ENCODE measurements at regions not wholly inside any gene's neighbourhood (a gene's known extent, or its start where the extent isn't known, plus 50 kb on each side); places are given as distances from the start of the nearest gene placed in this dataset.

GRCh38 chr5:82491397-82491796 lies 213.2 kb upstream of the RPS23 start:
- no peaks in the 10 kb centered on the region for H3K9me3 ChIP-seq (ENCODE audit: low read depth, low read length, poor library complexity, severe bottlenecking)
- intact Hi-C loops (cut with micrococcal nuclease; ENCODE audit: unreplicated experiment) = no loop called here
- TF ChIP-seq CTCF (conservative IDR thresholded peaks at IDR 0.05; ENCODE audit: low read depth, low read length) = no peak
- TF ChIP-seq EZH2 (IDR thresholded peaks at IDR 0.05; ENCODE audit: borderline replicate concordance, low read depth, low read length, poor library complexity, severe bottlenecking) = no peak
- no peaks in the 10 kb centered on the region for H3K36me3 ChIP-seq (ENCODE audit: insufficient read depth, low read length, poor library complexity, severe bottlenecking)
- H3K4me1 ChIP-seq (ENCODE audit: insufficient read depth, low read length, poor library complexity, severe bottlenecking) = no peaks in the 10 kb centered on the region
- H3K27ac ChIP-seq (ENCODE audit: low read depth, low read length, poor library complexity, severe bottlenecking) = no peak overlapping the region
- ChIA-PET CTCF (no interaction called here), POLR2A (ENCODE audit: low non-redundant PET) (no interaction called here)
- BruUV-seq (replicated peaks) = no TSS peak
- H3K27me3 ChIP-seq (replicated peaks; ENCODE audit: insufficient read depth, low read depth, low read length, poor library complexity) = no peaks in the 10 kb centered on the region
- no peak overlapping the region for H3K4me3 ChIP-seq (ENCODE audit: low read depth, low read length, poor library complexity, severe bottlenecking)
- no peak for DNase-seq (ENCODE audit: low spot score)

- ChIA-PET POLR2A (ENCODE audit: low non-redundant PET) (no interaction called here), CTCF (no interaction called here)
- Histone ChIP-seq H3K27me3 (replicated peaks; ENCODE audit: insufficient read depth, low read depth, low read length, poor library complexity) (no peaks in the 10 kb centered on the region), H3K27ac (ENCODE audit: low read depth, low read length, poor library complexity, severe bottlenecking) (no peak overlapping the region), H3K4me1 (ENCODE audit: insufficient read depth, low read length, poor library complexity, severe bottlenecking) (no peaks in the 10 kb centered on the region), H3K4me3 (ENCODE audit: low read depth, low read length, poor library complexity, severe bottlenecking) (no peak overlapping the region), H3K9me3 (ENCODE audit: low read depth, low read length, poor library complexity, severe bottlenecking) (no peaks in the 10 kb centered on the region), H3K36me3 (ENCODE audit: insufficient read depth, low read length, poor library complexity, severe bottlenecking) (no peaks in the 10 kb centered on the region)
- intact Hi-C loops (cut with micrococcal nuclease; ENCODE audit: unreplicated experiment) = no loop called here
- no peak for DNase-seq (ENCODE audit: low spot score)
- TF ChIP-seq EZH2 (IDR thresholded peaks at IDR 0.05; ENCODE audit: borderline replicate concordance, low read depth, low read length, poor library complexity, severe bottlenecking) (no peak), CTCF (conservative IDR thresholded peaks at IDR 0.05; ENCODE audit: low read depth, low read length) (no peak)
- no TSS peak for BruUV-seq (replicated peaks)
These were observed 211.5 kb upstream of the RPS23 start for GRCh38 chr5:82489683-82490082.

GRCh38 chr5:82487131-82487530 lies 209.0 kb upstream of the RPS23 start:
- Histone ChIP-seq H3K36me3 (ENCODE audit: insufficient read depth, low read length, poor library complexity, severe bottlenecking) (no peaks in the 10 kb centered on the region), H3K27ac (ENCODE audit: low read depth, low read length, poor library complexity, severe bottlenecking) (no peak overlapping the region), H3K9me3 (ENCODE audit: low read depth, low read length, poor library complexity, severe bottlenecking) (no peaks in the 10 kb centered on the region), H3K4me1 (ENCODE audit: insufficient read depth, low read length, poor library complexity, severe bottlenecking) (no peaks in the 10 kb centered on the region), H3K27me3 (replicated peaks; ENCODE audit: insufficient read depth, low read depth, low read length, poor library complexity) (no peaks in the 10 kb centered on the region), H3K4me3 (ENCODE audit: low read depth, low read length, poor library complexity, severe bottlenecking) (no peak overlapping the region)
- TF ChIP-seq EZH2 (IDR thresholded peaks at IDR 0.05; ENCODE audit: borderline replicate concordance, low read depth, low read length, poor library complexity, severe bottlenecking) (no peak), CTCF (conservative IDR thresholded peaks at IDR 0.05; ENCODE audit: low read depth, low read length) (no peak)
- POLR2A ChIA-PET (ENCODE audit: low non-redundant PET) = no interaction called here
- no TSS peak for BruUV-seq (replicated peaks)
- no peak for DNase-seq (ENCODE audit: low spot score)
- intact Hi-C loops (cut with micrococcal nuclease; ENCODE audit: unreplicated experiment) = no loop called here
- CTCF ChIA-PET = no interaction called here

All from A673 (cell line).